ENCODE measurements at regions not wholly inside any gene's neighbourhood (a gene's known extent, or its start where the extent isn't known, plus 50 kb on each side); places are given as distances from the start of the nearest gene placed in this dataset.

- no peak for TF ChIP-seq CTCF (IDR thresholded peaks at IDR 0.05)
- TF ChIP-seq POLR2A (IDR thresholded peaks at IDR 0.05) = no peak
These were observed 260.0 kb downstream of the KLF12 start for GRCh38 chr13:73873940-73874830.
